Right cardiac atrium (tissue), 5 donors: ENCODE measurements at regions not wholly inside any gene's neighbourhood (a gene's known extent, or its start where the extent isn't known, plus 50 kb on each side); places are given as distances from the start of the nearest gene placed in this dataset.

ENCODE experiments used
- ATAC-seq, 2 donors: fragments of 200-7000 bp; cut with Tn5 transposase; one replicate each; pipeline versions ENCODE4 v1.8.0 to v1.9.1; 2020; ENCODE audit warnings: moderate library complexity in 2 of 2, mild to moderate bottlenecking in 1 of 2
- DNase-seq, 3 donors: peaks; one replicate each; pipeline ENCODE4 v3.0.0-alpha.2; 2020
- H3K27ac ChIP-seq: one replicate; pipeline ENCODE4 v1.5.1; 2013; ENCODE audit warnings: mild to moderate bottlenecking, low read length, control low read depth, moderate library complexity
- H3K27me3 ChIP-seq: one replicate; pipeline ENCODE4 v1.6.1; 2013; ENCODE audit not compliant: control insufficient read depth, insufficient read depth
- H3K4me1 ChIP-seq: one replicate; pipeline ENCODE4 v1.6.1; 2013; ENCODE audit warnings: low read length; ENCODE audit not compliant: control insufficient read depth, insufficient read depth
- H3K4me3 ChIP-seq: one replicate; pipeline ENCODE4 v1.5.1; 2013; ENCODE audit warnings: low read length, control low read depth
- H3K9me3 ChIP-seq: one replicate; pipeline ENCODE4 v1.6.1; 2013; ENCODE audit warnings: low read length; ENCODE audit not compliant: control insufficient read depth
- WGBS: extraction: QIAGEN DNeasy Blood & Tissue Kit; methylation state at CpG from one replicate; pipeline ENCODE4 v1.1.7; 2013; 5-methylcytosine and 5-hydroxymethylcytosine counted together
- intact Hi-C, 4 donors: fragments of 100-400 bp; cut with DNase I; formaldehyde crosslinking; loops; one replicate each; pipeline versions ENCODE4 v1.11.0 to v1.14.0; 2022 to 2023
- donor health status: healthy with polysubstance abuse.
- donor health status: DM: no; HTN: yes; CAD: no.
- donor health status: DM: no; HTN: no; CAD: no.
- donor health status: DM: no; HTN: yes; CAD: no; lungs with severe emphysema.
- donor health status: DM: yes; HTN: yes; CAD: no.

DNA sequence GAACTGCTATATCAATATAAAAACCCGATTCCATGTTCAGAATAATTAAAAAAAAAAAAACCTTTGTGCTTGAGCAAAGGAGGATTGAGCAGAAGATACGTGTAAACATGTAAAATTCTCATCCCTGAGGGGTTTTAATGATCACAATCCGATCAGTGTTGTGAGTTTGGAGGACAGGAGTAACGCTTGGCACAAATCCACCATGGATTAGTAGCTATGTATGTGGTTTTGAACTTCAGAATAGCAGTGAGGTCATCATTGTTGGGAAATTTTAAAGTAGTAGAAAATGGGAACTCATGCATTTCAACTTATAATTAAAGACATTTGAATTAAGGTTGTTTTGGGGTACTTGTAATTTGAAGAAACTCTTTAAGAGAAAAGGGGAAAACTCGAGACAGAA, 203.2 kb downstream of the RPS12 start:
- Histone ChIP-seq H3K9me3 (no peaks in the 10 kb centered on the region), H3K4me1 (no peaks in the 10 kb centered on the region), H3K27ac (no peak overlapping the region), H3K4me3 (no peak overlapping the region), H3K27me3 (no peaks in the 10 kb centered on the region)
- DNase-seq (no peak), ATAC-seq (no peak)
- intact Hi-C loops, result no loop called here
- 78% methylated on average over 5 of the region's 5 CpGs for WGBS

GRCh38 chr6:133026705-133027104, 212.3 kb downstream of the RPS12 start:
- Histone ChIP-seq H3K27me3 (no peaks in the 10 kb centered on the region), H3K4me3 (no peak overlapping the region), H3K9me3 (no peaks in the 10 kb centered on the region), H3K27ac (no peak overlapping the region), H3K4me1 (no peaks in the 10 kb centered on the region)
- ATAC-seq, result no peak
- intact Hi-C loops, result no loop called here
- WGBS, result 97% methylated on average over 2 of the region's 2 CpGs
- DNase-seq, result no peak

DNA sequence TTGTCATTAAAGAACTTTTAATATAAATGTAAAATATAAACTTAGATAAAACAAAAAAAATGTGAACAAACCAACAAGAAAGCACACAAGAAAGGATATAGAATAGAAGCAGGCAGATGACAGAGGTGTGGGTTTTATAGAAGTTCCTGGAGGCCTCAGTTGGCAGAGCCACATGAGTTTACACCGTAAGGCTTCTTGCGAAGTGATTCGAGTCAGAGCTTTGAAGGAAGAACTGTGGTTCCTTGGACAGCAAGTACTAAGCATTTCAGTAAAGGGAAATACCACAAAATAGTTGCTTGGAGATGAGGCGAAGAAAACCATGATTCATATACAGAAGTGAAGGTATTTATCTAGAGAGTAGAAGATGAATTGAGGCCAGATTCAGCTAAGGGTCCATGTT, 207.9 kb upstream of the EYA4 start:
- Histone ChIP-seq H3K4me1 (no peaks in the 10 kb centered on the region), H3K27me3 (no peaks in the 10 kb centered on the region), H3K27ac (no peak overlapping the region), H3K9me3 (no peaks in the 10 kb centered on the region), H3K4me3 (no peak overlapping the region)
- intact Hi-C loops, result no loop called here
- WGBS, result 89% methylated on average over 4 of the region's 4 CpGs
- DNase-seq, result no peak
- ATAC-seq, result no peak

- no peak for DNase-seq
- H3K4me3 ChIP-seq, result no peak overlapping the region
- no peak overlapping the region for H3K27ac ChIP-seq
- ATAC-seq, result no peak
- whole genome bisulfite sequencing, result 80% methylated on average over 8 of the region's 8 CpGs
- intact Hi-C loops, result no loop called here
- no peaks in the 10 kb centered on the region for H3K4me1 ChIP-seq
- no peaks in the 10 kb centered on the region for H3K9me3 ChIP-seq
- no peaks in the 10 kb centered on the region for H3K27me3 ChIP-seq
Observed at GRCh38 chr6:133034509-133035206, 206.5 kb upstream of the EYA4 start.

GRCh38 chr6:133040094-133040802, 200.9 kb upstream of the EYA4 start:
- ATAC-seq (no peak), DNase-seq (no peak)
- WGBS, result 70% methylated on average over 3 of the region's 3 CpGs
- intact Hi-C loops, result no loop called here
- H3K4me3 ChIP-seq, result no peak overlapping the region
- no peaks in the 10 kb centered on the region for H3K9me3 ChIP-seq
- H3K27me3 ChIP-seq, result no peaks in the 10 kb centered on the region
- no peaks in the 10 kb centered on the region for H3K4me1 ChIP-seq
- H3K27ac ChIP-seq, result no peak overlapping the region

- DNase-seq, result no peak
Observed at GRCh38 chr6:133040803-133041419, 200.2 kb upstream of the EYA4 start.

GRCh38 chr6:133042550-133043120, 198.5 kb upstream of the EYA4 start:
- intact Hi-C loops, result no loop called here
- H3K27me3 ChIP-seq, result no peaks in the 10 kb centered on the region
- 70% methylated on average over 3 of the region's 3 CpGs for WGBS
- no peak overlapping the region for H3K27ac ChIP-seq
- no peaks in the 10 kb centered on the region for H3K9me3 ChIP-seq
- ATAC-seq, result no peak
- H3K4me1 ChIP-seq, result no peaks in the 10 kb centered on the region
- H3K4me3 ChIP-seq, result no peak overlapping the region
- DNase-seq, result no peak

More at GRCh38 chr6:133040803-133041419, 200.2 kb upstream of the EYA4 start:
- Histone ChIP-seq H3K4me3 (no peak overlapping the region), H3K9me3 (no peaks in the 10 kb centered on the region), H3K4me1 (no peaks in the 10 kb centered on the region), H3K27me3 (no peaks in the 10 kb centered on the region), H3K27ac (no peak overlapping the region)
- intact Hi-C loops, result no loop called here
- ATAC-seq, result peak in 1 of 2 donors; percentile 38
- 67% methylated on average over 2 of the region's 2 CpGs for WGBS

DNA sequence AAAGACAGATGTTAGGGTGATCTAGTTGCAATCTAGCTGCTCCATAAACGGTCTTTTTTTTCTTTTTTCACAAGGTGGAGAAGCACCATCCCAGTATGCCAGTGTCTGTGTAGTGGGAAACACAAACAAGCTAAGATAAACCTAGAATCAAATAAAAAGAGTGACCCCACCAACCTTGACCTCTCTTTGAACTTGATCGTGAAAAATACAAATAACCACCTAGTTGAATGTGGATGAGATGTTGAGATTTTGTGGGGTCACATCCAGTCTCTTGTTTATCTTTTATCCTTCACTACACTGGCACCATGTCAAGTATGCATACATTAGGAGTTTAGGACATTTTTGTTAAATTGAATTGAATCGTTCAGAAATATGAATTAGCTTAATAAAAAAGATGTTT, 194.6 kb upstream of the EYA4 start:
- H3K27me3 ChIP-seq, result no peaks in the 10 kb centered on the region
- ATAC-seq (no peak), DNase-seq (no peak)
- no peaks in the 10 kb centered on the region for H3K4me1 ChIP-seq
- 53% methylated on average over 3 of the region's 3 CpGs for WGBS
- H3K4me3 ChIP-seq, result no peak overlapping the region
- H3K9me3 ChIP-seq, result no peaks in the 10 kb centered on the region
- H3K27ac ChIP-seq, result no peak overlapping the region
- intact Hi-C loops, result no loop called here

- no peak overlapping the region for H3K27ac ChIP-seq
- intact Hi-C loops, result no loop called here
Observed at GRCh38 chr6:133047065-133047665, 194.0 kb upstream of the EYA4 start.

GRCh38 chr6:133047706-133048105, 193.5 kb upstream of the EYA4 start:
- intact Hi-C loops, result no loop called here
- ATAC-seq (no peak), DNase-seq (no peak)
- H3K27me3 ChIP-seq, result no peaks in the 10 kb centered on the region
- no peak overlapping the region for H3K4me3 ChIP-seq
- no peaks in the 10 kb centered on the region for H3K9me3 ChIP-seq
- H3K27ac ChIP-seq, result no peak overlapping the region
- 81% methylated on average over 1 of the region's 1 CpG for WGBS
- no peaks in the 10 kb centered on the region for H3K4me1 ChIP-seq

More at GRCh38 chr6:133047065-133047665, 194.0 kb upstream of the EYA4 start:
- no peaks in the 10 kb centered on the region for H3K4me1 ChIP-seq
- 56% methylated on average over 5 of the region's 5 CpGs for WGBS
- H3K4me3 ChIP-seq, result no peak overlapping the region
- no peaks in the 10 kb centered on the region for H3K9me3 ChIP-seq
- H3K27me3 ChIP-seq, result no peaks in the 10 kb centered on the region
- DNase-seq (no peak), ATAC-seq (peak; percentile 61 to 79)

- intact Hi-C loops, result no loop called here
- ATAC-seq, result no peak
- 77% methylated on average over 6 of the region's 6 CpGs for WGBS
- no peak for DNase-seq
- Histone ChIP-seq H3K4me3 (no peak overlapping the region), H3K27me3 (no peaks in the 10 kb centered on the region), H3K9me3 (no peaks in the 10 kb centered on the region), H3K27ac (no peak overlapping the region), H3K4me1 (no peaks in the 10 kb centered on the region)
Observed at GRCh38 chr6:133051240-133051639, 189.9 kb upstream of the EYA4 start.
